GM12878 (cell line): ENCODE measurements at regions not wholly inside any gene's neighbourhood (a gene's known extent, or its start where the extent isn't known, plus 50 kb on each side); places are given as distances from the start of the nearest gene placed in this dataset.

Experiments
- CHD1 ChIP-seq: IDR thresholded peaks from 2 replicates; pipeline ENCODE4 v1.6.1; 2012; ENCODE audit warnings: low read depth, low read length, improper control_type of control experiment
- EED ChIP-seq: sonication (generic); IDR thresholded peaks from 2 replicates; pipeline ENCODE4 v1.6.1; 2016; ENCODE audit warnings: antibody characterized with exemption, low read depth
- FOS ChIP-seq: IDR thresholded peaks from 3 replicates; pipeline ENCODE4 v1.6.1; 2011; ENCODE audit warnings: borderline replicate concordance; ENCODE audit not compliant: insufficient read length; ENCODE audit errors: extremely low read depth
- GABPA ChIP-seq: IDR thresholded peaks from 2 replicates; pipeline ENCODE4 v1.6.1; 2014; ENCODE audit warnings: antibody characterized with exemption, low read depth, mild to moderate bottlenecking, inconsistent platforms
- MTA3 ChIP-seq: IDR thresholded peaks from 2 replicates; pipeline ENCODE4 v1.6.1; 2012; ENCODE audit warnings: low read length, inconsistent platforms, borderline replicate concordance
- NBN ChIP-seq: fragments of 450-650 bp; IDR thresholded peaks from 2 replicates; pipeline ENCODE4 v1.6.1; 2016
- POLR2A ChIP-seq: IDR thresholded peaks from 2 replicates; pipeline ENCODE4 v1.6.1; 2011; ENCODE audit warnings: low read depth, mild to moderate bottlenecking, low read length
- SMC3 ChIP-seq: IDR thresholded peaks from 2 replicates; pipeline ENCODE4 v1.6.1; 2011; ENCODE audit warnings: low read length, improper control_type of control experiment, borderline replicate concordance
- YY1 ChIP-seq: IDR thresholded peaks from 2 replicates; pipeline ENCODE4 v1.6.1; 2011; ENCODE audit warnings: low read depth, mild to moderate bottlenecking, low read length
- ZNF274 ChIP-seq: IDR thresholded peaks from one replicate; pipeline ENCODE4 v1.8.0; 2011; ENCODE audit not compliant: insufficient read length, insufficient read depth

- TF ChIP-seq SMC3, result no peak
- TF ChIP-seq GABPA, result no peak
- TF ChIP-seq NBN, result no peak
- no peak for TF ChIP-seq CHD1
- no peak for TF ChIP-seq YY1
- no peak for TF ChIP-seq ZNF274
- no peak for TF ChIP-seq MTA3
- TF ChIP-seq FOS, result no peak
- no peak for TF ChIP-seq POLR2A
- TF ChIP-seq EED, result no peak
Observed at GRCh38 chr6:71203206-71203605, 85.4 kb upstream of the OGFRL1 start.
